Smooth muscle cell (in vitro differentiated cells): ENCODE measurements at regions not wholly inside any gene's neighbourhood (a gene's known extent, or its start where the extent isn't known, plus 50 kb on each side); places are given as distances from the start of the nearest gene placed in this dataset.

ENCODE experiments used
- DNase-seq: peaks from one replicate; lab custom pipeline; 2025; ENCODE audit not compliant: unreplicated experiment; lab: John Stamatoyannopoulos, UW
- H2AFZ ChIP-seq: fragments of 200-600 bp; sonication (generic); 2 replicates; pipeline ENCODE4 v1.6.0; 2016; ENCODE audit warnings: antibody characterized with exemption, low read depth, mild to moderate bottlenecking
- H3F3A ChIP-seq: fragments of 200-600 bp; sonication (generic); 2 replicates; pipeline ENCODE4 v1.6.0; 2017; ENCODE audit warnings: antibody characterized with exemption, low read depth
- H3K27ac ChIP-seq: fragments of 200-600 bp; sonication (generic); 2 replicates; pipeline ENCODE4 v1.5.1; 2016; ENCODE audit warnings: low read depth, mild to moderate bottlenecking
- H3K27me3 ChIP-seq: fragments of 200-600 bp; sonication (generic); 2 replicates; pipeline ENCODE4 v1.6.1; 2016; ENCODE audit warnings: low read depth, mild to moderate bottlenecking
- H3K36me3 ChIP-seq: fragments of 200-600 bp; sonication (generic); 2 replicates; pipeline ENCODE4 v1.5.1; 2016; ENCODE audit warnings: low read depth
- H3K4me1 ChIP-seq: fragments of 200-600 bp; sonication (generic); 2 replicates; pipeline ENCODE4 v1.5.1; 2016; ENCODE audit warnings: low read depth
- H3K4me2 ChIP-seq: fragments of 200-600 bp; sonication (generic); 2 replicates; pipeline ENCODE4 v1.6.0; 2016; ENCODE audit warnings: mild to moderate bottlenecking
- H3K4me3 ChIP-seq: fragments of 200-600 bp; sonication (generic); 2 replicates; pipeline ENCODE4 v1.5.1; 2016; ENCODE audit warnings: mild to moderate bottlenecking
- H3K79me2 ChIP-seq: fragments of 200-600 bp; sonication (generic); 2 replicates; pipeline ENCODE4 v1.6.0; 2016; ENCODE audit warnings: low read depth, mild to moderate bottlenecking
- H3K9ac ChIP-seq: fragments of 200-600 bp; sonication (generic); 2 replicates; pipeline ENCODE4 v1.6.0; 2016; ENCODE audit warnings: low read depth
- H3K9me3 ChIP-seq: fragments of 200-600 bp; sonication (generic); replicated peaks from 2 replicates; pipeline ENCODE4 v1.5.1; 2016; ENCODE audit warnings: low read depth
- H4K20me1 ChIP-seq: fragments of 200-600 bp; sonication (generic); 2 replicates; pipeline ENCODE4 v1.6.0; 2016; ENCODE audit warnings: low read depth
- WGBS: methylation state at CpG from one replicate; pipeline ENCODE4 v1.1.7; 2016; ENCODE audit warnings: low lambda C conversion rate; 5-methylcytosine and 5-hydroxymethylcytosine counted together
- TF ChIP-seq, protein P1 (sequence below): fragments of 200-600 bp; sonication (generic); IDR thresholded peaks from 2 replicates; pipeline ENCODE4 v1.5.1; 2017; ENCODE audit warnings: borderline replicate concordance, mild to moderate bottlenecking, antibody characterized with exemption; ENCODE audit not compliant: insufficient read depth, poor library complexity, severe bottlenecking

DNA sequence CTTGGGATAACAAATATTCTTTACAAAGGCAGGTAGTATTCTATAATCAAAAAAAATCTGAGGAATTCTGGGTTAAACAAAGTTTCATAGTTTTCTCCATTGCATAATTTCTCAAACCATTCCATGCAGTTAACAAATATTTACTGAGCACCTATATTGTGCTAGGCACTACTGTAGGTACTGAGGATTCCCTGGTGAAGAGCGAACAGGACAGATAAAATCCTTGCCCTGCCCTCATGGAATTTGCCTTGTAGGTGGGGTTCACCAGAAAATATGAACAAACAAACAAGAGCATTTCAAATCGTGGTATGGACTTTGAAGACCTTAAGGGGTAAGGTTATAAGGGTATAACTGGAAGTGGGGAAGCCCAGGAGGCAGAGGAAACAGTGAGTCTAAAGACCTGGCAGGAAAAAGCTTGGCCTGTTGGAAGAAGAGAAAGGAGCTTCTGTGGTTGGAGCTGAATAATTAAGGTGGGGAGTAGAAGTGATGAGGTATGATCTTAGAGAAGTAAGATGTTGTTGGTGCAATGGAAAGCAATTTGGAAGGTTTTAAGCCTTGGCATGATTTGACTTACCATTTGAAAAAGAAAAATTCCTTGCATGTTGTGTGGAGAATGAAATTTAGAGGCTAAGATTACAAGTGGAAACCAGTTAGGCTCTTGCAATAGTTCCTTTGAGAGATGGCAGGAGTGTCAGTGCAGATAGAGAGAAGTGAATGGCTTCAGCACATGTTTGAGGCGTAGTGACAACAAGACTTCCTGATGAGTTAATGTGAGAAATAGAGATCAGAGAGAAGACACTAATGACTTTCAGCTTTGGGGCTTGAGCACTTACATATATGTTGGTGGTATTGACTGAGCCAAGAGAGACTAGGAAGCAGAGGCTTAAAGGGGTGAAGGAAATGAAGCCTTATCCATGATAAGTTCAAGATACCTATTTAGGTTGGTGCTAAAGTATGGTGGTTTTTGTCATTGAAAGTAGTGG lies 55.7 kb upstream of the PICALM start:
- Histone ChIP-seq H3K79me2 (no peaks in the 10 kb centered on the region), H2AFZ (no peak overlapping the region), H3K4me2 (no peak overlapping the region), H3K27me3 (no peaks in the 10 kb centered on the region), H3F3A (no peaks in the 10 kb centered on the region), H3K9ac (no peak overlapping the region), H3K27ac (no peak overlapping the region), H3K4me1 (no peaks in the 10 kb centered on the region), H3K4me3 (no peak overlapping the region), H4K20me1 (no peaks in the 10 kb centered on the region), H3K9me3 (no peaks in the 10 kb centered on the region), H3K36me3 (no peaks in the 10 kb centered on the region)
- TF ChIP-seq, protein P1, sequence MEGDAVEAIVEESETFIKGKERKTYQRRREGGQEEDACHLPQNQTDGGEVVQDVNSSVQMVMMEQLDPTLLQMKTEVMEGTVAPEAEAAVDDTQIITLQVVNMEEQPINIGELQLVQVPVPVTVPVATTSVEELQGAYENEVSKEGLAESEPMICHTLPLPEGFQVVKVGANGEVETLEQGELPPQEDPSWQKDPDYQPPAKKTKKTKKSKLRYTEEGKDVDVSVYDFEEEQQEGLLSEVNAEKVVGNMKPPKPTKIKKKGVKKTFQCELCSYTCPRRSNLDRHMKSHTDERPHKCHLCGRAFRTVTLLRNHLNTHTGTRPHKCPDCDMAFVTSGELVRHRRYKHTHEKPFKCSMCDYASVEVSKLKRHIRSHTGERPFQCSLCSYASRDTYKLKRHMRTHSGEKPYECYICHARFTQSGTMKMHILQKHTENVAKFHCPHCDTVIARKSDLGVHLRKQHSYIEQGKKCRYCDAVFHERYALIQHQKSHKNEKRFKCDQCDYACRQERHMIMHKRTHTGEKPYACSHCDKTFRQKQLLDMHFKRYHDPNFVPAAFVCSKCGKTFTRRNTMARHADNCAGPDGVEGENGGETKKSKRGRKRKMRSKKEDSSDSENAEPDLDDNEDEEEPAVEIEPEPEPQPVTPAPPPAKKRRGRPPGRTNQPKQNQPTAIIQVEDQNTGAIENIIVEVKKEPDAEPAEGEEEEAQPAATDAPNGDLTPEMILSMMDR: no peak
- 88% methylated on average over 3 of the region's 3 CpGs for WGBS
- no peak for DNase-seq

GRCh38 chr11:86122773-86123172 lies 53.9 kb upstream of the PICALM start:
- Histone ChIP-seq H3K9ac (no peak overlapping the region), H3K36me3 (no peaks in the 10 kb centered on the region), H3K27ac (no peak overlapping the region), H3K9me3 (no peaks in the 10 kb centered on the region), H3K4me3 (no peak overlapping the region), H3K4me2 (no peak overlapping the region), H3K27me3 (no peaks in the 10 kb centered on the region), H3K4me1 (no peaks in the 10 kb centered on the region), H2AFZ (no peak overlapping the region), H3K79me2 (no peaks in the 10 kb centered on the region), H4K20me1 (no peaks in the 10 kb centered on the region), H3F3A (no peaks in the 10 kb centered on the region)
- 96% methylated on average over 1 of the region's 1 CpG for WGBS
- TF ChIP-seq, protein P1: no peak
- no peak for DNase-seq

- Histone ChIP-seq H3K9ac (no peak overlapping the region), H3K4me2 (no peak overlapping the region), H4K20me1 (no peaks in the 10 kb centered on the region), H3K79me2 (no peaks in the 10 kb centered on the region), H3K27ac (no peak overlapping the region), H3K27me3 (no peaks in the 10 kb centered on the region), H3K9me3 (no peaks in the 10 kb centered on the region), H2AFZ (no peak overlapping the region), H3F3A (no peaks in the 10 kb centered on the region), H3K4me1 (peaks cover 6% of the 10 kb centered on the region), H3K36me3 (no peaks in the 10 kb centered on the region), H3K4me3 (no peak overlapping the region)
- no peak for DNase-seq
- TF ChIP-seq, protein P1: no peak
- WGBS: 92% methylated on average over 2 of the region's 2 CpGs
Measured at GRCh38 chr11:86120807-86121206, 51.9 kb upstream of the PICALM start.
